Natural killer cell treated with Interleukin-12 subunit alpha and Interleukin-12 subunit beta and Interleukin-15 and Interleukin-18, amount 100 ng/mL, for 72 hours (primary cell): ENCODE measurements at regions not wholly inside any gene's neighbourhood (a gene's known extent, or its start where the extent isn't known, plus 50 kb on each side); places are given as distances from the start of the nearest gene placed in this dataset.

Experiments used
- ATAC-seq, 2 donors: fragments of 150-1000 bp; cut with Tn5 transposase in 1 of 2; sonication (Bioruptor Pico), chemical (Tn5 transposase) in 1 of 2; 2 replicates each; pipeline ENCODE4 v1.10.0; 2021
- DNase-seq: peaks from one replicate; pipeline ENCODE4 v3.0.0; 2022; ENCODE audit warnings: low spot score
- H3K27ac Mint-ChIP-seq, 2 donors: 1 replicate in 1 of 2; 2 replicates in 1 of 2; pipeline ENCODE4 v1.8.0; 2022; ENCODE audit warnings: mixed read lengths in 2 of 2, mild to moderate bottlenecking in 1 of 2, moderate library complexity in 1 of 2
- H3K27me3 Mint-ChIP-seq, 2 donors: 1 replicate in 1 of 2; 2 replicates in 1 of 2; pipeline ENCODE4 v1.8.0; 2022; ENCODE audit warnings: mixed read lengths in 2 of 2
- H3K36me3 Mint-ChIP-seq: one replicate; pipeline ENCODE4 v1.8.0; 2022; ENCODE audit warnings: mixed read lengths
- H3K4me1 Mint-ChIP-seq, 2 donors: 1 replicate in 1 of 2; 2 replicates in 1 of 2; pipeline ENCODE4 v1.8.0; 2022; ENCODE audit warnings: low read depth in 2 of 2, mixed read lengths in 2 of 2, mild to moderate bottlenecking in 1 of 2
- H3K4me3 Mint-ChIP-seq: one replicate; pipeline ENCODE4 v1.8.0; 2022; ENCODE audit warnings: mixed read lengths
- H3K9me3 Mint-ChIP-seq: 2 replicates; pipeline ENCODE4 v1.8.0; 2022; ENCODE audit warnings: mixed read lengths

DNA sequence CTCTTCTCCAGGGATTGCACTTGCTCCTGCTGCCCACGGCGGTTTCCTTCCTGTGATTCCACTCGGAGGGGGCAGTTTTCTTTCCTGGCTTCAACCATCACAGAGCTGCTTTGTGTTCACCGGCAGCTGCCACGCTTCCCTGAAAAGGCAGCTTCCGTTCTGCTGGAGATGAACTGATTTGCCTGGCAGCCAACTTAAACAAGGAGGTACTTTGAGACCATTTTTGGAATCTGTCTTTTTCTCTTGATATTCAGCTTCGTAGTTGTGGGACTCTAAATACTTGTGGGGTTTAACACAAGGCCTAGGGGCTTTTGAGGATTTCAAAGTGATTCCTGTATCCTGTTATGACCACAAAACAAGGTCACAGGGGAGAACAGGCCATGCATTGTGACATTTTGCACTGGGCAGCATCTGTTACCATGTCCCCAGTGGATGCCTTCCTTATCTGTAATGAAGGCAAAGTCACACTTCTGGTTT lies 192.0 kb downstream of the MTRR start:
- DNase-seq (no peak), ATAC-seq (no peak)
- H3K9me3 Mint-ChIP-seq: peaks cover 11% of the 10 kb centered on the region
- H3K4me1 Mint-ChIP-seq: no peaks in the 10 kb centered on the region
- no peaks in the 10 kb centered on the region for H3K27me3 Mint-ChIP-seq
- H3K36me3 Mint-ChIP-seq: no peaks in the 10 kb centered on the region
- no peak overlapping the region for H3K4me3 Mint-ChIP-seq
- H3K27ac Mint-ChIP-seq: no peak overlapping the region

DNA sequence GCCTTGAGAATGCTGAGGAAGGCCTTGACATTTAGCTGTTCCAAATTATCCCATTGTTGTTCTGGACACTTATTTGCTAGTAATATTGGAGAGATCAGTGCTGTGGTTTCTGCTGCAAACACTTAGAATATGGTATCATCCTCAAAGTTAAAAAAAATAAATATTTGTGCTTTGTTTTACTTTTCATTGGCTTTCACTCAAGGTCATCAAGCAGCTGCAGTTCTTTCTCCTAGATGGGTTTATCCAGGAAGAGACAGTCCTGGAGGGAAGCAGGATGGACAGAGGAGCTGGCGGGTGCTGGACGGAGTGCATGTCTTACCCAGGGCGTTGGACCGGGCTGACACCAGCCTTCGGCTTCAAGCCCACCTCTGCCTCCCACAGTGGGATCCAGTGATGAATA lies 193.6 kb downstream of the MTRR start:
- ATAC-seq: no peak
- Mint-ChIP-seq H3K9me3 (peaks cover 11% of the 10 kb centered on the region), H3K36me3 (no peaks in the 10 kb centered on the region), H3K27ac (no peak overlapping the region), H3K27me3 (no peaks in the 10 kb centered on the region), H3K4me1 (no peaks in the 10 kb centered on the region), H3K4me3 (no peak overlapping the region)
- no peak for DNase-seq

DNA sequence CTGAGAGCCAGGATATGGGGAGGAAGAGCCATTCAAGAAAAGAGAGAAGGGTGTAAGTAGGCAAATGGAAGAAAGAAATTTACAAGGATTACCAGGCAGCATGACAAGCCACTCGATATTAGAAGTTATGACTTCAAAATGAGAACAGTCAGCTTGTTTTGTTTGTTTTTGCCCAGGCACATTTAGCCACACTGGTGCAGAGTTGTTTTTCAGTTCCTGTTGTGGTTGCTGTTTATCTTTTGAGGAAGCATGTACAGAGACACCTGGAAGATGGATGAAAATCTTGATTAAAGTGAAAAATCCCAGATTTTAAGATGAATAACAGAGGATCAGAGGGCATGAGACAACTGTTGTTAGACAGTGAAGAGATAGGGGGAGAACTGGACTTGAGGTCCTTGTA lies 199.1 kb downstream of the MTRR start:
- Mint-ChIP-seq H3K4me3 (no peak overlapping the region), H3K4me1 (no peaks in the 10 kb centered on the region), H3K27me3 (no peaks in the 10 kb centered on the region), H3K27ac (no peak overlapping the region), H3K36me3 (no peaks in the 10 kb centered on the region), H3K9me3 (peaks cover 3% of the 10 kb centered on the region)
- ATAC-seq (no peak), DNase-seq (no peak)

DNA sequence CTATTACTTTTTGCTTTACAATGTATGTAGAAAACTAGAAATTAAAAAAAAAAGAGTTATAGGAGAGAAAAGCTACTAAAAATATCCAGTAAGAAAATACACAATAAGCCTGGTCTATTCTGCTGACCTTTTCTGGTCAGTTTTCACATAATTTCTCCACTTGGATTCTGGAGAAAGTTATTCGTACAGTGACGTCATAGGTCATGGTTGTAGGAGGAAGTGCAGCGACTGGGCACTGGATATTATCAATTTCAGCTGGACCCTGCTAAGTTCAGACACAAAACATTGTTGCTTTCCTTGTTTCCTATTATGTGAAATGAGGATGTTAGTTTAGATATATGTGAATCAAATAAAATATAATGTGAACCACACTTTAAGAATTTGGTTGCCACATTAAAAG lies 201.2 kb downstream of the MTRR start:
- Mint-ChIP-seq H3K9me3 (peaks cover 3% of the 10 kb centered on the region), H3K36me3 (no peaks in the 10 kb centered on the region), H3K27me3 (no peaks in the 10 kb centered on the region), H3K4me3 (no peak overlapping the region), H3K4me1 (no peaks in the 10 kb centered on the region), H3K27ac (no peak overlapping the region)
- no peak for DNase-seq
- no peak for ATAC-seq

DNA sequence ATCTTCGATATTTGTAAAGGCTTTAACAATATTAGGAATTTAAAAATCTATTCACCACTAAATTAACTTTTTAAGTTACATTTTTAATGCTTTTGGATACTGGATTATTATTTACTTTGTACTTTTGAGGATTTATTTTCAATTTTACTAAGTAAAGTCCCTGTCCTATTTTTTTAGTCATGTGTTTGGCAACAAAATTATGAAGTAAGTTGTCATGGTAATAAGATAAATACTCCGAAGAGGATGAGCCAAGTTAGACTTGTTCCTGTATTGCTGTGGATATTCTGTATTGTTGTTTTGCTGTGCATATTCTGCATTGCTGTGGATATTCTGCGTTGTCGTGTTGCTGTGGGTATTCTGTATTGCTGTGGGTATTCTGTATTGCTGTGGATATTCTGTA lies 210.1 kb downstream of the MTRR start:
- ATAC-seq: no peak
- no peaks in the 10 kb centered on the region for H3K4me1 Mint-ChIP-seq
- peaks cover 7% of the 10 kb centered on the region for H3K9me3 Mint-ChIP-seq
- no peaks in the 10 kb centered on the region for H3K27me3 Mint-ChIP-seq
- no peak for DNase-seq
- no peak overlapping the region for H3K27ac Mint-ChIP-seq
- no peak overlapping the region for H3K4me3 Mint-ChIP-seq
- no peaks in the 10 kb centered on the region for H3K36me3 Mint-ChIP-seq

DNA sequence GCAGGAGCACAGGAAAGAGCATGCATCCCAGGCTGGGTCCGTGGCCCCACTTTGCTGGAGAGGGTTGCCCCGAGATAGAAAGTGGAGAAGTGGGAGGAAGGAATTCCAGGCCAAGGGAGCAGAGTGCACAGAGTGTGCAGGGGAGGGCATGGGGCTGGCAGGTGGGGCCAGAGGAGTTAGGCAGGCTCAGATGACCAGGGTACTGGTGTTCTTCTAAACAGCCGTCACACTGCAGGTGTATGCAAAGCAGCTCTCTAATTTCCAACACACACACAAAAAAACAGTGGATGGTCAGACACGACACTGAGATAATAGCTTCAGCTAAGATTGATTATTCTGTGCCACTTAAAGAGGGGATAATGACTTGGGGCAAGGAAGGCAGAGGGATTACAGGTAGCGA lies 212.2 kb downstream of the MTRR start:
- no peak overlapping the region for H3K4me3 Mint-ChIP-seq
- no peak for DNase-seq
- no peaks in the 10 kb centered on the region for H3K27me3 Mint-ChIP-seq
- ATAC-seq: no peak
- peaks cover 7% of the 10 kb centered on the region for H3K9me3 Mint-ChIP-seq
- no peak overlapping the region for H3K27ac Mint-ChIP-seq
- H3K4me1 Mint-ChIP-seq: no peaks in the 10 kb centered on the region
- no peaks in the 10 kb centered on the region for H3K36me3 Mint-ChIP-seq

DNA sequence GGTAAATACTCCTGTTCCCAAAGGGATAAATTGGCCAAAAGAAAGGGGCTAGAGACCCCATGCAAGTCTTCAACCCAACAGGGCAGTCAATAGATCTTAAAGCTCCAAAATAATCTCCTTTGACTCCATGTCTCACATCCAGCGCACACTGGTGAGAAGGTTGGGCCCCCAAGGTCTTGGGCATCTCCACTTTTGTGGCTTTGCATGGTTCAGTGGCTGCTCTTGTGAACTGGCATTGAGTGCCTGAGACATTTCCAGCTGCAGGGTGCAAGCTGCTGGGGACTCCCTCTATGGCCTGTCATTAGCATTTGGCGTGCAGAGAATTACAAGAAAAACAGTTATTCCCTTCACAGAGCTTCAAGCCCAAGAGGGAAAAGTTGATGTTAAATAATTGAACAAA lies 224.7 kb downstream of the MTRR start:
- no peaks in the 10 kb centered on the region for H3K4me1 Mint-ChIP-seq
- H3K36me3 Mint-ChIP-seq: peaks cover 8% of the 10 kb centered on the region
- no peak for ATAC-seq

DNA sequence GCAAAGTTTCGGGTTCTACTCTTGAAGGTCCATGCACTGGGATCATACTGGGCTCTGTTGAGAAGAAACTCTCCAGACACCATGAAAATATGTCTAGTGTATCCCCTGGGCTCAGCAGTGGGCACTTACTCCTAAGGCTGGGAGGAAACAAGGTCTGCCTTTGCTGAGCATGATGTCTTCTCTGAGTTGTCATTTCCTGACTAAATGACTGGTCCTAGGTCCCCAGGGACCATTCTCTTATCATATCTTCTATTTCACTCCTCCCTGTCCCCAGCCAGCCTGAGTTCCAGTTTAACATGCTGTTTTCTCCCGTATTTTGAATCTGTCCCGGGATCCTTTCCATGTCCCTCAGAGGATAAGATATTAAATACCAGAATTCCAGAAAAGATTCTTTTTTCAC lies 225.4 kb downstream of the MTRR start:
- Mint-ChIP-seq H3K4me3 (no peak overlapping the region), H3K4me1 (no peaks in the 10 kb centered on the region), H3K27me3 (no peaks in the 10 kb centered on the region), H3K9me3 (peaks cover 23% of the 10 kb centered on the region), H3K27ac (no peak overlapping the region), H3K36me3 (peaks cover 8% of the 10 kb centered on the region)
- ATAC-seq (no peak), DNase-seq (no peak)

More for the DNA sequence above, 224.7 kb downstream of the MTRR start:
- no peak overlapping the region for H3K27ac Mint-ChIP-seq
- no peak overlapping the region for H3K4me3 Mint-ChIP-seq
- no peak for DNase-seq
- H3K27me3 Mint-ChIP-seq: no peaks in the 10 kb centered on the region
- peaks cover 23% of the 10 kb centered on the region for H3K9me3 Mint-ChIP-seq

DNA sequence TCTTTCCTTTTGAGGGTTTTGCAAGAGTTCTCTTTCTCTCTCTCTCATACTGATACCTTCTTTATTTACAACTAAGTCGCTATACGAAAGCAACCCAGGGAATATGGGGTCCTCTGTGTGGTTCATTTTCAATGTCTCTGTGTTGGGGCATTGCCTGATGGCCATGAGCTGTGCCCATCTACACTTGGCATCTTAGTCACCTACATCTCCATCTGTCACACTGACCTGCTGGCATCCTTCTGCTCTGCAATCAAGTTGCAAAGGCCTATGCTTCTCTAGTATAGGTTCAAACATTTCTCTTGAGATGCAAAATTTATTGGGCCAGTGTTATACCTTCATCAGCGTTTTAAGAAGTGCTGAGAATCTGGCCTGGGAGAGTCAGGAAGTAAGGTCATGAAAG lies 228.2 kb downstream of the MTRR start:
- Mint-ChIP-seq H3K9me3 (peaks cover 11% of the 10 kb centered on the region), H3K4me3 (no peak overlapping the region), H3K36me3 (peaks cover under 1% of the 10 kb centered on the region), H3K27ac (no peak overlapping the region), H3K4me1 (no peaks in the 10 kb centered on the region), H3K27me3 (no peaks in the 10 kb centered on the region)
- no peak for ATAC-seq
- DNase-seq: no peak

DNA sequence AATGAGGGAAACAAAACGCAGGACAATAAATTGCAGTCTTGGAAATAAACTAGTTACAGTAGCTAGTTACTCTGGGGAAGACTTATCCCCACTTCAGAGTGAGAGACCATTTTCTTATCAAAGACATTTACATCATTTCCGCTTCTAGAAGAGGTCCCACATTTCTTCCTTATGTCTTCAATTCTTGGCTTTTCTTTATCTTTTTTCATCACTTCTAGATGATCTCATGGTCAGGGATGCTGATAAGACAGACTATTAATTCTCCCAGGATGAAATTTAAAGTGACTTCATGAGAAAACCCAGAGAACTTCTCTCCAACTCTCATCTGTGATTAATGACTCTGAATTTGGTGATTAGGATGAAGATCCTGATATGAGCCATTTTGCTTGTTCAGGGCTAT lies 229.1 kb downstream of the MTRR start:
- Mint-ChIP-seq H3K4me1 (no peaks in the 10 kb centered on the region), H3K27ac (no peak overlapping the region), H3K27me3 (no peaks in the 10 kb centered on the region), H3K9me3 (peaks cover 8% of the 10 kb centered on the region), H3K4me3 (no peak overlapping the region), H3K36me3 (no peaks in the 10 kb centered on the region)
- ATAC-seq (no peak), DNase-seq (no peak)

DNA sequence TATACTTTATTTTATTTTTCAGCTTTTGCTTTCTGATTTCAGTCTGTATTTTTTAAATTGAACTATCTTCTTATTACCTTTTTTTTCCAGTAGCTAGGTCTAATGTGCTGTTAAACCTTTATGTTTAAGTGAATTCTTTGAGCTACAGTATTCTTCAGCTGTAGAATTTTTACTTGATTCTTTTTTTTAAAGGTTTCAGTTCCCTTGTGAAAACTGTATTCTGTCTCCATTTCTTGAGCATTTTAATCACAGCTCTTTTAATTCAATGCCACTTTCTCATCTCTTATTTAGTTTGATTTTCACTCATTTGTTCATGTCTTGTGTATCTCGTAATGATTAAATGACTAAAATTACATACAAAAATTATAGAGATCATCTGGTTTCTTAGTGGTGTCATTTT lies 233.8 kb downstream of the MTRR start:
- ATAC-seq (no peak), DNase-seq (no peak)
- Mint-ChIP-seq H3K36me3 (no peaks in the 10 kb centered on the region), H3K27me3 (no peaks in the 10 kb centered on the region), H3K27ac (no peak overlapping the region), H3K4me1 (no peaks in the 10 kb centered on the region), H3K9me3 (peaks cover 3% of the 10 kb centered on the region), H3K4me3 (no peak overlapping the region)

DNA sequence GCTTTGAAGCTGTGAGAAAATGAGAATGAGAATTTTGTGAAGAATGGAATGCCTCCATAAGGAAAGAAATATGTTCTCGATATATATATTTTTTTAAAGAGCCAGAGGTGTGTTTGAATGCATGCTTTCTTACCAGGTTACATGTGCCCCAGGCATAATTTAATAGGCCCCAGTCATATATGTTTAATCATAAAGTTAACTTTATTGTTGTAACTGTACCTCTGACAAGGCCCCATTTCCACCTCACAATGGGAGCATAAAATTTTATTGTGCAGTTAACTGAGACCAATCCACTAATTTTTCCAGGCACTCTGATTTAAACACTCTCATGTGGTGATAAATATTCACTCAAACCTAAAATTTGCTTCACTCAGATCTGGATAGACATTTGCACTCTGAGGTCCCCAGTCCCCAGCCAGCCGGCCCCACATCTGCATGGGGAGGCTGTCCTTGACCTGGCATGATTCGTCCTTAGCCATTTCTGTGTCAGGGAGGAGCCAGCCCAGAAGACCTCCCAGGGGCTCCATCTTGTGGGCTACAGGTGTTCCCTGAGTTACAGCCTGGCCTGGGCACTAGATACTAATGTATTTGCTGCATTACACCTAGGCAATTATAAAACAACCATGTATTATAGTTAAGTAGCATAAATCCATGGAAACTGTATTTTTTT lies 245.8 kb downstream of the MTRR start:
- Mint-ChIP-seq H3K4me1 (no peaks in the 10 kb centered on the region), H3K27ac (no peak overlapping the region), H3K4me3 (no peak overlapping the region), H3K9me3 (peaks cover 3% of the 10 kb centered on the region), H3K27me3 (no peaks in the 10 kb centered on the region), H3K36me3 (no peaks in the 10 kb centered on the region)
- DNase-seq (no peak), ATAC-seq (no peak)

DNA sequence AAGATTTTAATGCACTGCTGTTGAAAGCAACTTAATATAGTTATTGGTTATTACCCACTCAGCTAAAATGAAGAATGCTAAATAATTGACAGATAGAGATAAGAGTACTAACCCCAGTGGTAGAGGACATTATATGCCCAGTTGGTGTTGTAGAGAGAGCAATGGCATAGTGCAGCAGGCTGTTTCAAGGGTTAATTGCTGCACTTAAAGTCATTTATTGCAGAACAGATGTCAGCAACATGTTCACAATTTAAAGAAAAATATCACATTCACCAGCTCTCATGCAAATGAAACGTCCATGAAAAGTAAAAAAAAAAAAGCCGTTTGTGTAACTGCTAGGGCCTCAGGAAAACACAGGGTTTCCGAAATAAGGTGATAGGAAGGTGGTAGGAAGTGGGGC lies 254.6 kb downstream of the MTRR start:
- no peak for ATAC-seq
- DNase-seq: no peak
- no peaks in the 10 kb centered on the region for H3K4me1 Mint-ChIP-seq
- H3K4me3 Mint-ChIP-seq: no peak overlapping the region
- no peaks in the 10 kb centered on the region for H3K36me3 Mint-ChIP-seq
- no peaks in the 10 kb centered on the region for H3K27me3 Mint-ChIP-seq
- no peak overlapping the region for H3K27ac Mint-ChIP-seq
- H3K9me3 Mint-ChIP-seq: peaks cover 8% of the 10 kb centered on the region

DNA sequence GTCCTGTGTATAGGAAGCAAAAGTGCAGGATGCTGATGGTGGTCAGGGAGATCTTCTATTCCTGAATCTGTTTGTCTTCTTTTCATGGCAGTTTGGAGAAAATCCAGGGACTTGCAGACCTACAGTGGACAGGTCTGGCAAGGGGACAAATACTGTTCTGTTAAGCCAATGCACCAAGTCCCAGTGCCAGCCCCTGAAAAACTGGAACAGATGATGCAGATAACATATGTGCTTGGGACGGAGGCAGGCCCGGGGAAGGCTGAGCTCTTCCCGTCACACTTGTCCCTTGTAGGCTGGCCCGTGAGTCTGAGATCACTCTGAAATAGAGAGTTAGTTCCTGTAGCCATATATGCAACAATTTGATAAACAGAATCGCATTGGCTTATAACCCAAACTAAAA lies 265.7 kb downstream of the MTRR start:
- no peak for ATAC-seq
- Mint-ChIP-seq H3K27ac (no peak overlapping the region), H3K36me3 (no peaks in the 10 kb centered on the region), H3K4me1 (no peaks in the 10 kb centered on the region), H3K9me3 (peaks cover 4% of the 10 kb centered on the region), H3K4me3 (no peak overlapping the region), H3K27me3 (no peaks in the 10 kb centered on the region)
- DNase-seq: no peak

DNA sequence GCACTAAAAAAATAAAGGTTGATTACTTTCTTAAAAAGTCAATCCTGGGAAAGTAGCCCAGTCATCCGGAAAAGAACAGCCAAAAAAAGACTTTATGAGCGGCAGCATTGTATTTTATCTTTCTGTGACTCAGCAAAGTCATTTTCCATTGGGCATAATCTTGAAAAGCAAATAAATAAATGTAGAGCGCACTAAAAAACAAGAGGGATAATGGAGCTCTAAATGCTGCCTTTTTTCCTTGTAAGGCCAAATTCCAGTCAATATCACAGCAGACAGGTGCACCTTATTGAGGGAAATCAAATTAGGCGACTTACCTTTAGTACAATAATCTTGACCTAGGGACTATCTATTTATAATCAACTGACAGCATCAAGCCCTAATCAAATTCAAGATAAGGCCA lies 266.8 kb downstream of the MTRR start:
- ATAC-seq (no peak), DNase-seq (no peak)
- H3K4me3 Mint-ChIP-seq: no peak overlapping the region
- H3K4me1 Mint-ChIP-seq: no peaks in the 10 kb centered on the region
- H3K9me3 Mint-ChIP-seq: peaks cover 4% of the 10 kb centered on the region
- no peak overlapping the region for H3K27ac Mint-ChIP-seq
- H3K27me3 Mint-ChIP-seq: no peaks in the 10 kb centered on the region
- no peaks in the 10 kb centered on the region for H3K36me3 Mint-ChIP-seq
